H1 (cell line): ENCODE measurements at regions not wholly inside any gene's neighbourhood (a gene's known extent, or its start where the extent isn't known, plus 50 kb on each side); places are given as distances from the start of the nearest gene placed in this dataset.

Source experiments
- CTCF ChIA-PET: fragments of 300-600 bp; sonication (Branson Sonifier 250); formaldehyde crosslinking; loops from one replicate; lab custom pipeline; 2021; ENCODE audit not compliant: partially characterized antibody; lab: Charles Lee
- POLR2A ChIA-PET: fragments of 300-600 bp; sonication (Branson Sonifier 250); formaldehyde crosslinking; loops from one replicate; lab custom pipeline; 2021; ENCODE audit warnings: inconsistent platforms; ENCODE audit not compliant: partially characterized antibody; lab: Charles Lee
- DNase-seq, 2 experiments: peaks; one replicate each; pipeline versions ENCODE4 v3.0.0 to v3.0.0-alpha.2; 2010 to 2022; ENCODE audit warnings: low spot score in 2 of 2, low read depth in 1 of 2, mixed read lengths in 1 of 2
- FAIRE-seq: peaks from 2 replicates; lab custom pipeline; 2011; peaks lifted over from hg19 to GRCh38; lab: Jason Lieb, UNC
- H2AFZ ChIP-seq: 2 replicates; pipeline ENCODE4 v1.8.1; 2012; ENCODE audit warnings: low read length, inconsistent platforms
- H2AK5ac ChIP-seq: 2 replicates; pipeline ENCODE4 v1.6.1; 2013; ENCODE audit warnings: low read depth, low read length
- H2BK120ac ChIP-seq: replicated peaks from 2 replicates; pipeline ENCODE3; 2013; ENCODE audit warnings: low read depth, low read length, inconsistent platforms
- H2BK12ac ChIP-seq: 2 replicates; pipeline ENCODE4 v1.6.1; 2013; ENCODE audit warnings: low read depth, low read length
- H2BK15ac ChIP-seq: 2 replicates; pipeline ENCODE4 v1.6.1; 2013; ENCODE audit warnings: low read length
- H2BK20ac ChIP-seq: 2 replicates; pipeline ENCODE4 v1.6.1; 2013; ENCODE audit warnings: low read length
- H2BK5ac ChIP-seq: 2 replicates; pipeline ENCODE4 v1.6.1; 2013; ENCODE audit warnings: low read depth, low read length
- H3K14ac ChIP-seq: 2 replicates; pipeline ENCODE4 v1.6.1; 2013; ENCODE audit warnings: inconsistent platforms; ENCODE audit not compliant: insufficient read length
- H3K18ac ChIP-seq: 2 replicates; pipeline ENCODE4 v1.6.1; 2013; ENCODE audit warnings: low read length; ENCODE audit errors: extremely low read depth
- H3K23ac ChIP-seq: 2 replicates; pipeline ENCODE4 v1.6.1; 2013; ENCODE audit warnings: inconsistent platforms; ENCODE audit not compliant: insufficient read length
- H3K23me2 ChIP-seq: 2 replicates; pipeline ENCODE4 v1.6.1; 2013; ENCODE audit warnings: low read depth, low read length
- H3K27ac ChIP-seq: 2 replicates; pipeline ENCODE4 v1.6.1; 2011; ENCODE audit warnings: low read depth, low read length, inconsistent platforms
- H3K27me3 ChIP-seq, 4 experiments: replicated peaks in 1 of 4; 1 replicate in 1 of 4; 2 replicates in 3 of 4; pipeline versions ENCODE4 v1.6.1 to v1.8.1; 2011 to 2013; ENCODE audit warnings: low read length in 3 of 4, mild to moderate bottlenecking in 3 of 4, inconsistent platforms in 2 of 4, mixed read lengths in 2 of 4, moderate library complexity in 1 of 4; ENCODE audit not compliant: control insufficient read depth in 3 of 4, insufficient read depth in 3 of 4; ENCODE audit errors: extremely low read depth in 1 of 4
- H3K36me3 ChIP-seq, 4 experiments: 2 replicates each; pipeline versions ENCODE4 v1.6.1 to v1.8.1; 2011 to 2013; ENCODE audit warnings: mild to moderate bottlenecking in 4 of 4, low read length in 3 of 4, moderate library complexity in 2 of 4, control low read depth in 1 of 4, inconsistent platforms in 1 of 4; ENCODE audit not compliant: insufficient read depth in 4 of 4, control insufficient read depth in 2 of 4
- H3K4ac ChIP-seq: replicated peaks from 2 replicates; pipeline ENCODE3; 2013; ENCODE audit warnings: low read length, low read depth, mixed read lengths, inconsistent platforms; ENCODE audit not compliant: insufficient read length
- H3K4me1 ChIP-seq, 4 experiments: replicated peaks in 1 of 4; 1 replicate in 1 of 4; 2 replicates in 3 of 4; pipeline versions ENCODE4 v1.6.1 to v1.8.1; 2011 to 2013; ENCODE audit warnings: low read length in 3 of 4, inconsistent platforms in 2 of 4, mixed read lengths in 1 of 4; ENCODE audit not compliant: insufficient read depth in 4 of 4, control insufficient read depth in 3 of 4
- H3K4me2 ChIP-seq, 2 experiments: 2 replicates each; pipeline versions ENCODE4 v1.6.1 to v1.8.1; 2011 to 2013; ENCODE audit warnings: low read depth in 2 of 2, low read length in 2 of 2, control low read depth in 1 of 2, inconsistent platforms in 1 of 2, mild to moderate bottlenecking in 1 of 2; ENCODE audit not compliant: insufficient read depth in 1 of 2
- H3K4me3 ChIP-seq, 4 experiments: fragments of 200-600, 300-600 bp in 1 of 4; sonication (generic), shearing (Covaris generic), sonication (Bioruptor Twin) in 1 of 4; 2 replicates each; pipeline versions ENCODE4 v1.5.1 to v1.8.1; 2011 to 2016; ENCODE audit warnings: low read length in 4 of 4, low read depth in 3 of 4, control low read depth in 2 of 4, inconsistent platforms in 2 of 4, mild to moderate bottlenecking in 2 of 4, mixed read lengths in 1 of 4, moderate library complexity in 1 of 4; ENCODE audit not compliant: insufficient read depth in 2 of 4; ENCODE audit errors: extremely low read depth in 1 of 4
- H3K56ac ChIP-seq: replicated peaks from 2 replicates; pipeline ENCODE3; 2013; ENCODE audit warnings: low read depth, mild to moderate bottlenecking, mixed read lengths, low read length, inconsistent platforms; ENCODE audit not compliant: insufficient read length
- H3K79me1 ChIP-seq: 2 replicates; pipeline ENCODE4 v1.6.1; 2013; ENCODE audit warnings: low read depth, low read length, control low read depth
- H3K79me2 ChIP-seq, 2 experiments: 2 replicates each; pipeline versions ENCODE4 v1.6.1 to v1.8.1; 2012 to 2013; ENCODE audit warnings: low read length in 2 of 2, mild to moderate bottlenecking in 2 of 2, inconsistent platforms in 1 of 2; ENCODE audit not compliant: insufficient read depth in 2 of 2, control insufficient read depth in 1 of 2
- H3K9ac ChIP-seq, 4 experiments: replicated peaks in 1 of 4; 1 replicate in 1 of 4; 2 replicates in 3 of 4; pipeline versions ENCODE4 v1.6.1 to v1.8.1; 2011 to 2013; ENCODE audit warnings: low read depth in 3 of 4, low read length in 3 of 4, control low read depth in 2 of 4, mild to moderate bottlenecking in 2 of 4, moderate library complexity in 2 of 4, inconsistent platforms in 1 of 4; ENCODE audit errors: extremely low read depth in 1 of 4
- H3K9me3 ChIP-seq, 2 experiments: 2 replicates each; pipeline versions ENCODE4 v1.6.1 to v1.8.1; 2012 to 2013; ENCODE audit warnings: mild to moderate bottlenecking in 2 of 2, moderate library complexity in 2 of 2, control low read depth in 1 of 2, inconsistent platforms in 1 of 2, low read depth in 1 of 2, low read length in 1 of 2, mixed read lengths in 1 of 2; ENCODE audit not compliant: insufficient read depth in 2 of 2
- H4K20me1 ChIP-seq, 2 experiments: replicated peaks in 1 of 2; 2 replicates each; pipeline versions ENCODE3 to v1.8.1; 2011 to 2013; ENCODE audit warnings: inconsistent platforms in 2 of 2, low read length in 2 of 2, mild to moderate bottlenecking in 1 of 2; ENCODE audit not compliant: insufficient read depth in 2 of 2, control insufficient read depth in 1 of 2
- H4K5ac ChIP-seq: 2 replicates; pipeline ENCODE4 v1.6.1; 2013; ENCODE audit warnings: low read length, low read depth, mixed read lengths, inconsistent platforms; ENCODE audit not compliant: insufficient read length
- H4K8ac ChIP-seq: 2 replicates; pipeline ENCODE4 v1.8.0; 2013; ENCODE audit warnings: mild to moderate bottlenecking, moderate library complexity, low read length, inconsistent platforms; ENCODE audit not compliant: insufficient read depth; ENCODE audit errors: extremely low read depth
- H4K91ac ChIP-seq: replicated peaks from 2 replicates; pipeline ENCODE3; 2013; ENCODE audit warnings: low read length, mixed read lengths, inconsistent platforms; ENCODE audit not compliant: insufficient read length
- BACH1 ChIP-seq: IDR thresholded peaks from 2 replicates; pipeline ENCODE4 v1.6.1; 2012; ENCODE audit warnings: low read length, improper control_type of control experiment
- BCL11A ChIP-seq, 2 experiments: IDR thresholded peaks; one replicate each; pipeline ENCODE4 v1.6.1; 2011; ENCODE audit warnings: low read depth in 2 of 2, low read length in 2 of 2, mild to moderate bottlenecking in 2 of 2
- CBX8 ChIP-seq: fragments of 300-800, 300-1000 bp; sonication (generic); IDR thresholded peaks from 2 replicates; pipeline ENCODE4 v1.7.1; 2016; ENCODE audit warnings: low read depth, low read length, borderline replicate concordance
- CHD1 ChIP-seq: IDR thresholded peaks from 2 replicates; pipeline ENCODE4 v1.6.1; 2012; ENCODE audit warnings: low read depth, low read length, improper control_type of control experiment
- KDM4A ChIP-seq: IDR thresholded peaks from one replicate; pipeline ENCODE4 v1.7.1; 2012; ENCODE audit warnings: low read depth, mild to moderate bottlenecking, moderate library complexity, low read length, inconsistent platforms; ENCODE audit not compliant: severe bottlenecking
- NANOG ChIP-seq: IDR thresholded peaks from 2 replicates; pipeline ENCODE4 v1.6.1; 2011; ENCODE audit warnings: low read length, low read depth, mild to moderate bottlenecking, inconsistent platforms; ENCODE audit not compliant: insufficient read depth, poor library complexity, severe bottlenecking
- SP1 ChIP-seq: IDR thresholded peaks from 2 replicates; pipeline ENCODE4 v1.6.1; 2011; ENCODE audit warnings: low read depth, low read length
- SUZ12 ChIP-seq: fragments of 200-600 bp; sonication (generic); IDR thresholded peaks from 2 replicates; pipeline ENCODE4 v1.6.1; 2012; ENCODE audit warnings: mild to moderate bottlenecking, inconsistent platforms, low read length, moderate library complexity, mixed read lengths
- TBP ChIP-seq: IDR thresholded peaks from 2 replicates; pipeline ENCODE4 v1.6.1; 2011; ENCODE audit warnings: low read depth, low read length, improper control_type of control experiment
- YY1 ChIP-seq: IDR thresholded peaks from 2 replicates; pipeline ENCODE4 v1.6.1; 2011; ENCODE audit warnings: low read depth, mild to moderate bottlenecking, low read length
- WGBS, 2 experiments: shearing (Covaris generic) in 1 of 2; methylation state at CpG; one replicate each; pipeline versions ENCODE4 v1.1.6 to v1.1.7; 2013 to 2015; ENCODE audit warnings: low lambda C conversion rate in 2 of 2, mixed read lengths in 2 of 2, inconsistent platforms in 1 of 2, low coverage in 1 of 2, missing lambda C conversion rate in 1 of 2; ENCODE audit not compliant: insufficient replicate concordance in 2 of 2, insufficient coverage in 1 of 2, insufficient read length in 1 of 2; ENCODE audit errors: extremely low coverage in 1 of 2, missing lambda C conversion rate in 1 of 2; 5-methylcytosine and 5-hydroxymethylcytosine counted together

DNA sequence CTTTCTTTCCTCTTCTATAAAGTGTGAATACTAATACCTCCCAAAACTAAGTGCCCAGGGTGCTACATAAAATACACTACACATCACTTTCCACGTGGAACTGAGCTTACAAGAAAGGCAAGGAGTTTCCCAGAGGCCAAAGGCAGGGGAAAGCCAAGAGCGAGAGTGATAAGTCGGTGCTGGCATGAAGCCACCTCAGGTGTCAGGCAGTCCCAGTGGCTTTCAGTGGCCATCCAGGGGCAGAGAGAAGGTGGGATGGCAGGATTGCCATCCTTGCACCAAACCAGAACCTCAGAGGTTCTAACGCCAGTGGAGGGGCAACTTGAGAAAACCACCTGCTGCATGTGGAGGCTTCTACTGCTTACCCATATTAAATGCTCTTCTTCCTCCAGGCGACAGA, 79.7 kb upstream of the DIO3 start:
- H3K23ac ChIP-seq = no peak overlapping the region
- no peak for TF ChIP-seq KDM4A
- TF ChIP-seq SUZ12 = no peak
- TF ChIP-seq SP1 = no peak
- no peak for TF ChIP-seq CHD1
- no peak for TF ChIP-seq BCL11A (IDR thresholded peaks at IDR 0.05; ENCODE audit: low read depth in 2 of 2, low read length in 2 of 2)
- no peak for TF ChIP-seq NANOG
- no peak for TF ChIP-seq BACH1
- TF ChIP-seq YY1 = no peak
- no peak for TF ChIP-seq CBX8
- TF ChIP-seq TBP = no peak
- no peak overlapping the region for H3K4me3 ChIP-seq
- no peak overlapping the region for H2BK20ac ChIP-seq
- no peak overlapping the region for H4K91ac ChIP-seq
- H3K79me1 ChIP-seq = no peaks in the 10 kb centered on the region
- no peak overlapping the region for H2AK5ac ChIP-seq
- peaks cover 3 to 12% of the 10 kb centered on the region in 2 experiments; a peak in 1 of 4 replicates for H3K9me3 ChIP-seq
- CTCF ChIA-PET = no interaction called here
- H3K4me1 ChIP-seq = peaks cover 3 to 10% (median 5%) of the 10 kb centered on the region in 4 experiments
- no peak overlapping the region for H3K14ac ChIP-seq
- no peak overlapping the region for H2AFZ ChIP-seq
- POLR2A ChIA-PET = no interaction called here
- H4K8ac ChIP-seq = no peak overlapping the region
- no peak overlapping the region for H4K5ac ChIP-seq
- no peak overlapping the region for H2BK12ac ChIP-seq
- DNase-seq = no peak
- no peaks in the 10 kb centered on the region for H3K27me3 ChIP-seq
- H3K4me2 ChIP-seq = no peak overlapping the region
- no peaks in the 10 kb centered on the region for H3K23me2 ChIP-seq
- H2BK5ac ChIP-seq = no peak overlapping the region
- H3K36me3 ChIP-seq = no peaks in the 10 kb centered on the region
- H3K56ac ChIP-seq = no peak overlapping the region
- no peak for FAIRE-seq
- H3K4ac ChIP-seq = no peak overlapping the region
- H3K18ac ChIP-seq = no peak overlapping the region
- WGBS, 2 experiments = 80% methylated on average over 5 of the region's 5 CpGs; no CpG with 5 or more reads in 1 of the 2 experiments
- no peak overlapping the region for H2BK15ac ChIP-seq
- no peak overlapping the region for H2BK120ac ChIP-seq
- H3K9ac ChIP-seq = no peak overlapping the region
- H3K27ac ChIP-seq = no peak overlapping the region
- no peaks in the 10 kb centered on the region for H4K20me1 ChIP-seq
- no peaks in the 10 kb centered on the region for H3K79me2 ChIP-seq
